GM23338 (cell line): ENCODE measurements at regions not wholly inside any gene's neighbourhood (a gene's known extent, or its start where the extent isn't known, plus 50 kb on each side); places are given as distances from the start of the nearest gene placed in this dataset.

Experiments used
- ATAC-seq: fragments of 200-7000 bp; cut with Tn5 transposase; 3 replicates; pipeline ENCODE4 v1.9.1; 2020
- DNase-seq: peaks from one replicate; pipeline ENCODE4 v3.0.0-alpha.2; 2015; ENCODE audit warnings: low spot score
- H2AFZ ChIP-seq: fragments of 200-600 bp; sonication (generic); 2 replicates; pipeline ENCODE4 v1.8.0; 2016; ENCODE audit warnings: antibody characterized with exemption, mild to moderate bottlenecking, moderate library complexity
- H3F3A ChIP-seq: fragments of 200-600 bp; sonication (generic); replicated peaks from 2 replicates; pipeline ENCODE4 v1.8.0; 2017; ENCODE audit warnings: antibody characterized with exemption, mixed run types, low read depth
- H3K27ac ChIP-seq: fragments of 200-600 bp; sonication (generic); 2 replicates; pipeline ENCODE4 v1.6.1; 2016; ENCODE audit warnings: low read depth
- H3K27me3 ChIP-seq: fragments of 200-600 bp; sonication (generic); 2 replicates; pipeline ENCODE4 v1.8.0; 2016; ENCODE audit warnings: mild to moderate bottlenecking, mixed run types, moderate library complexity; ENCODE audit not compliant: insufficient read depth
- H3K36me3 ChIP-seq: fragments of 200-600 bp; sonication (generic); 2 replicates; pipeline ENCODE4 v1.8.0; 2016; ENCODE audit warnings: mild to moderate bottlenecking; ENCODE audit not compliant: insufficient read depth
- H3K4me1 ChIP-seq: fragments of 200-600 bp; sonication (generic); 2 replicates; pipeline ENCODE4 v1.8.0; 2016; ENCODE audit warnings: mild to moderate bottlenecking, moderate library complexity; ENCODE audit not compliant: insufficient read depth
- H3K4me2 ChIP-seq: fragments of 200-600 bp; sonication (generic); 2 replicates; pipeline ENCODE4 v1.7.1; 2017; ENCODE audit warnings: mixed run types
- H3K4me3 ChIP-seq: fragments of 200-600 bp; sonication (generic); 2 replicates; pipeline ENCODE4 v1.6.1; 2016; ENCODE audit warnings: mixed run types
- H3K79me2 ChIP-seq: fragments of 200-600 bp; sonication (generic); replicated peaks from 2 replicates; pipeline ENCODE4 v1.8.0; 2017; ENCODE audit warnings: mild to moderate bottlenecking; ENCODE audit not compliant: insufficient read depth
- H3K9me2 ChIP-seq: fragments of 200-600 bp; sonication (generic); 2 replicates; pipeline ENCODE4 v1.8.0; 2017; ENCODE audit not compliant: insufficient read depth
- H4K20me1 ChIP-seq: fragments of 200-600 bp; sonication (generic); replicated peaks from 2 replicates; pipeline ENCODE4 v1.8.0; 2017; ENCODE audit warnings: mild to moderate bottlenecking; ENCODE audit not compliant: insufficient read depth
- H3K27ac Mint-ChIP-seq: 2 replicates; pipeline ENCODE4 v1.8.0; 2020; ENCODE audit warnings: inconsistent platforms, mild to moderate bottlenecking, moderate library complexity, mixed read lengths
- H3K27me3 Mint-ChIP-seq: 3 replicates; pipeline ENCODE4 v1.8.0; 2022; ENCODE audit warnings: low read depth, mild to moderate bottlenecking, moderate library complexity, mixed read lengths, inconsistent platforms; ENCODE audit not compliant: insufficient read depth, poor library complexity
- H3K36me3 Mint-ChIP-seq: 3 replicates; pipeline ENCODE4 v1.8.0; 2021; ENCODE audit warnings: low read depth, mild to moderate bottlenecking, inconsistent platforms, moderate library complexity, mixed read lengths
- H3K4me1 Mint-ChIP-seq: 3 replicates; pipeline ENCODE4 v1.8.0; 2020; ENCODE audit warnings: mild to moderate bottlenecking, inconsistent platforms, mixed read lengths
- H3K4me3 Mint-ChIP-seq: 3 replicates; pipeline ENCODE4 v1.8.0; 2021; ENCODE audit warnings: moderate library complexity, mild to moderate bottlenecking, inconsistent platforms, mixed read lengths
- H3K9me3 Mint-ChIP-seq: 3 replicates; pipeline ENCODE4 v1.8.0; 2020; ENCODE audit warnings: moderate library complexity, mild to moderate bottlenecking, inconsistent platforms, mixed read lengths
- CREB1 ChIP-seq: fragments of 250-450 bp; sonication (Bioruptor Pico); IDR thresholded peaks from 2 replicates; pipeline ENCODE4 v1.5.0; 2020; ENCODE audit warnings: low read depth, mild to moderate bottlenecking, moderate library complexity
- EZH2 ChIP-seq: fragments of 200-600 bp; sonication (generic); IDR thresholded peaks from one replicate; pipeline ENCODE4 v1.8.0; 2017; ENCODE audit warnings: antibody characterized with exemption, mild to moderate bottlenecking, low read depth; ENCODE audit not compliant: unreplicated experiment
- EZH2phosphoT487 ChIP-seq: fragments of 200-600 bp; sonication (generic); IDR thresholded peaks from one replicate; pipeline ENCODE4 v1.8.1; 2018; ENCODE audit warnings: antibody characterized with exemption; ENCODE audit not compliant: unreplicated experiment
- JUNB ChIP-seq: IDR thresholded peaks from one replicate; pipeline ENCODE4 v1.6.1; 2016; ENCODE audit warnings: antibody characterized with exemption; ENCODE audit not compliant: unreplicated experiment
- NANOG ChIP-seq: IDR thresholded peaks from 2 replicates; pipeline ENCODE4 v1.6.1; 2016; ENCODE audit warnings: antibody characterized with exemption, borderline replicate concordance
- POLR2AphosphoS5 ChIP-seq: IDR thresholded peaks from 2 replicates; pipeline ENCODE4 v1.6.1; 2016; ENCODE audit warnings: antibody characterized with exemption, low read depth
- STAT1 ChIP-seq: IDR thresholded peaks from one replicate; pipeline ENCODE4 v1.6.1; 2016; ENCODE audit warnings: antibody characterized with exemption; ENCODE audit not compliant: unreplicated experiment
- ZNF114 ChIP-seq: fragments of 250-450 bp; sonication (Bioruptor Pico); IDR thresholded peaks from 2 replicates; pipeline ENCODE4 v1.5.0; 2020; ENCODE audit warnings: mild to moderate bottlenecking, moderate library complexity
- ZNF331 ChIP-seq: fragments of 250-450 bp; sonication (Bioruptor Pico); IDR thresholded peaks from 2 replicates; pipeline ENCODE4 v1.5.0; 2020; ENCODE audit warnings: low read depth, mild to moderate bottlenecking, moderate library complexity
- TF ChIP-seq, protein P1 (sequence below): IDR thresholded peaks from one replicate; pipeline ENCODE4 v1.6.1; 2018; ENCODE audit warnings: antibody characterized with exemption; ENCODE audit not compliant: unreplicated experiment
- TF ChIP-seq, protein P2 (sequence below), 2 experiments: fragments of 200-600 bp in 1 of 2; sonication (generic) in 1 of 2; conservative IDR thresholded peaks; 2 replicates each; pipeline versions ENCODE4 v1.5.1 to v1.6.1; 2016 to 2017; ENCODE audit warnings: antibody characterized with exemption in 2 of 2, low read depth in 2 of 2, mild to moderate bottlenecking in 2 of 2, moderate library complexity in 1 of 2
- TF ChIP-seq, protein P3 (sequence below): IDR thresholded peaks from 2 replicates; pipeline ENCODE4 v1.6.1; 2016; ENCODE audit warnings: antibody characterized with exemption
- TF ChIP-seq, protein P4 (sequence below): fragments of 250-450 bp; sonication (Bioruptor Pico); IDR thresholded peaks from 2 replicates; pipeline ENCODE4 v1.5.0; 2020; ENCODE audit warnings: mild to moderate bottlenecking, moderate library complexity

DNA sequence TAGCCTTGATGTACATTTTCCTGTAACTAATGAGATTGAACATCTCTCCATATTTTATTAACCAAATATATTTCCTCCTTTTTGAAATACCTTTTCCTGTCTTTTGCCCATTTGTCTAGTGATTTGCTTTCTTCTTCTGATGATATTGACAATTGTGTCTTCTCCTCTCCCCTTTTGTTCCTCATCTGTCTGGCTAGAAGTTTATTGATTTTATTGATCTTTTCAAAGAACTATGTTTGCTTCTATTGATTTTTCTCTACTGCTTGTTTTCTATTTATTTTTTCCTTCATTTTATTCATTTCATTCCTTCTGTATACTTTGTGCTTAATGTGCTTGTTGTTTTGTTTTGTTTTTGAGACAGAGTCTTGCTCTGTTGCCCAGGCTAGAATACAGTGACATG is 181.4 kb upstream of the SMIM23 start:
- no peaks in the 10 kb centered on the region for H4K20me1 ChIP-seq
- Mint-ChIP-seq H3K27ac (no peak overlapping the region), H3K36me3 (peaks cover 6% of the 10 kb centered on the region; the same call in 2 of the 3 replicates), H3K4me1 (no peaks in the 10 kb centered on the region), H3K9me3 (peaks cover 33% of the 10 kb centered on the region), H3K4me3 (no peak overlapping the region), H3K27me3 (peaks cover 5% of the 10 kb centered on the region)
- TF ChIP-seq STAT1, result no peak
- TF ChIP-seq EZH2, result no peak
- TF ChIP-seq, protein P1, sequence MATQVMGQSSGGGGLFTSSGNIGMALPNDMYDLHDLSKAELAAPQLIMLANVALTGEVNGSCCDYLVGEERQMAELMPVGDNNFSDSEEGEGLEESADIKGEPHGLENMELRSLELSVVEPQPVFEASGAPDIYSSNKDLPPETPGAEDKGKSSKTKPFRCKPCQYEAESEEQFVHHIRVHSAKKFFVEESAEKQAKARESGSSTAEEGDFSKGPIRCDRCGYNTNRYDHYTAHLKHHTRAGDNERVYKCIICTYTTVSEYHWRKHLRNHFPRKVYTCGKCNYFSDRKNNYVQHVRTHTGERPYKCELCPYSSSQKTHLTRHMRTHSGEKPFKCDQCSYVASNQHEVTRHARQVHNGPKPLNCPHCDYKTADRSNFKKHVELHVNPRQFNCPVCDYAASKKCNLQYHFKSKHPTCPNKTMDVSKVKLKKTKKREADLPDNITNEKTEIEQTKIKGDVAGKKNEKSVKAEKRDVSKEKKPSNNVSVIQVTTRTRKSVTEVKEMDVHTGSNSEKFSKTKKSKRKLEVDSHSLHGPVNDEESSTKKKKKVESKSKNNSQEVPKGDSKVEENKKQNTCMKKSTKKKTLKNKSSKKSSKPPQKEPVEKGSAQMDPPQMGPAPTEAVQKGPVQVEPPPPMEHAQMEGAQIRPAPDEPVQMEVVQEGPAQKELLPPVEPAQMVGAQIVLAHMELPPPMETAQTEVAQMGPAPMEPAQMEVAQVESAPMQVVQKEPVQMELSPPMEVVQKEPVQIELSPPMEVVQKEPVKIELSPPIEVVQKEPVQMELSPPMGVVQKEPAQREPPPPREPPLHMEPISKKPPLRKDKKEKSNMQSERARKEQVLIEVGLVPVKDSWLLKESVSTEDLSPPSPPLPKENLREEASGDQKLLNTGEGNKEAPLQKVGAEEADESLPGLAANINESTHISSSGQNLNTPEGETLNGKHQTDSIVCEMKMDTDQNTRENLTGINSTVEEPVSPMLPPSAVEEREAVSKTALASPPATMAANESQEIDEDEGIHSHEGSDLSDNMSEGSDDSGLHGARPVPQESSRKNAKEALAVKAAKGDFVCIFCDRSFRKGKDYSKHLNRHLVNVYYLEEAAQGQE, result no peak
- TF ChIP-seq, protein P2, sequence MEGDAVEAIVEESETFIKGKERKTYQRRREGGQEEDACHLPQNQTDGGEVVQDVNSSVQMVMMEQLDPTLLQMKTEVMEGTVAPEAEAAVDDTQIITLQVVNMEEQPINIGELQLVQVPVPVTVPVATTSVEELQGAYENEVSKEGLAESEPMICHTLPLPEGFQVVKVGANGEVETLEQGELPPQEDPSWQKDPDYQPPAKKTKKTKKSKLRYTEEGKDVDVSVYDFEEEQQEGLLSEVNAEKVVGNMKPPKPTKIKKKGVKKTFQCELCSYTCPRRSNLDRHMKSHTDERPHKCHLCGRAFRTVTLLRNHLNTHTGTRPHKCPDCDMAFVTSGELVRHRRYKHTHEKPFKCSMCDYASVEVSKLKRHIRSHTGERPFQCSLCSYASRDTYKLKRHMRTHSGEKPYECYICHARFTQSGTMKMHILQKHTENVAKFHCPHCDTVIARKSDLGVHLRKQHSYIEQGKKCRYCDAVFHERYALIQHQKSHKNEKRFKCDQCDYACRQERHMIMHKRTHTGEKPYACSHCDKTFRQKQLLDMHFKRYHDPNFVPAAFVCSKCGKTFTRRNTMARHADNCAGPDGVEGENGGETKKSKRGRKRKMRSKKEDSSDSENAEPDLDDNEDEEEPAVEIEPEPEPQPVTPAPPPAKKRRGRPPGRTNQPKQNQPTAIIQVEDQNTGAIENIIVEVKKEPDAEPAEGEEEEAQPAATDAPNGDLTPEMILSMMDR (conservative IDR thresholded peaks at IDR 0.05; ENCODE audit: low read depth in 2 of 2), result no peak
- TF ChIP-seq POLR2AphosphoS5, result no peak
- TF ChIP-seq CREB1 (CRISPR knock-in tag), result no peak
- TF ChIP-seq JUNB, result no peak
- TF ChIP-seq, protein P3, sequence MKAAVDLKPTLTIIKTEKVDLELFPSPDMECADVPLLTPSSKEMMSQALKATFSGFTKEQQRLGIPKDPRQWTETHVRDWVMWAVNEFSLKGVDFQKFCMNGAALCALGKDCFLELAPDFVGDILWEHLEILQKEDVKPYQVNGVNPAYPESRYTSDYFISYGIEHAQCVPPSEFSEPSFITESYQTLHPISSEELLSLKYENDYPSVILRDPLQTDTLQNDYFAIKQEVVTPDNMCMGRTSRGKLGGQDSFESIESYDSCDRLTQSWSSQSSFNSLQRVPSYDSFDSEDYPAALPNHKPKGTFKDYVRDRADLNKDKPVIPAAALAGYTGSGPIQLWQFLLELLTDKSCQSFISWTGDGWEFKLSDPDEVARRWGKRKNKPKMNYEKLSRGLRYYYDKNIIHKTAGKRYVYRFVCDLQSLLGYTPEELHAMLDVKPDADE, result no peak
- no peak for TF ChIP-seq EZH2phosphoT487
- TF ChIP-seq, protein P4, sequence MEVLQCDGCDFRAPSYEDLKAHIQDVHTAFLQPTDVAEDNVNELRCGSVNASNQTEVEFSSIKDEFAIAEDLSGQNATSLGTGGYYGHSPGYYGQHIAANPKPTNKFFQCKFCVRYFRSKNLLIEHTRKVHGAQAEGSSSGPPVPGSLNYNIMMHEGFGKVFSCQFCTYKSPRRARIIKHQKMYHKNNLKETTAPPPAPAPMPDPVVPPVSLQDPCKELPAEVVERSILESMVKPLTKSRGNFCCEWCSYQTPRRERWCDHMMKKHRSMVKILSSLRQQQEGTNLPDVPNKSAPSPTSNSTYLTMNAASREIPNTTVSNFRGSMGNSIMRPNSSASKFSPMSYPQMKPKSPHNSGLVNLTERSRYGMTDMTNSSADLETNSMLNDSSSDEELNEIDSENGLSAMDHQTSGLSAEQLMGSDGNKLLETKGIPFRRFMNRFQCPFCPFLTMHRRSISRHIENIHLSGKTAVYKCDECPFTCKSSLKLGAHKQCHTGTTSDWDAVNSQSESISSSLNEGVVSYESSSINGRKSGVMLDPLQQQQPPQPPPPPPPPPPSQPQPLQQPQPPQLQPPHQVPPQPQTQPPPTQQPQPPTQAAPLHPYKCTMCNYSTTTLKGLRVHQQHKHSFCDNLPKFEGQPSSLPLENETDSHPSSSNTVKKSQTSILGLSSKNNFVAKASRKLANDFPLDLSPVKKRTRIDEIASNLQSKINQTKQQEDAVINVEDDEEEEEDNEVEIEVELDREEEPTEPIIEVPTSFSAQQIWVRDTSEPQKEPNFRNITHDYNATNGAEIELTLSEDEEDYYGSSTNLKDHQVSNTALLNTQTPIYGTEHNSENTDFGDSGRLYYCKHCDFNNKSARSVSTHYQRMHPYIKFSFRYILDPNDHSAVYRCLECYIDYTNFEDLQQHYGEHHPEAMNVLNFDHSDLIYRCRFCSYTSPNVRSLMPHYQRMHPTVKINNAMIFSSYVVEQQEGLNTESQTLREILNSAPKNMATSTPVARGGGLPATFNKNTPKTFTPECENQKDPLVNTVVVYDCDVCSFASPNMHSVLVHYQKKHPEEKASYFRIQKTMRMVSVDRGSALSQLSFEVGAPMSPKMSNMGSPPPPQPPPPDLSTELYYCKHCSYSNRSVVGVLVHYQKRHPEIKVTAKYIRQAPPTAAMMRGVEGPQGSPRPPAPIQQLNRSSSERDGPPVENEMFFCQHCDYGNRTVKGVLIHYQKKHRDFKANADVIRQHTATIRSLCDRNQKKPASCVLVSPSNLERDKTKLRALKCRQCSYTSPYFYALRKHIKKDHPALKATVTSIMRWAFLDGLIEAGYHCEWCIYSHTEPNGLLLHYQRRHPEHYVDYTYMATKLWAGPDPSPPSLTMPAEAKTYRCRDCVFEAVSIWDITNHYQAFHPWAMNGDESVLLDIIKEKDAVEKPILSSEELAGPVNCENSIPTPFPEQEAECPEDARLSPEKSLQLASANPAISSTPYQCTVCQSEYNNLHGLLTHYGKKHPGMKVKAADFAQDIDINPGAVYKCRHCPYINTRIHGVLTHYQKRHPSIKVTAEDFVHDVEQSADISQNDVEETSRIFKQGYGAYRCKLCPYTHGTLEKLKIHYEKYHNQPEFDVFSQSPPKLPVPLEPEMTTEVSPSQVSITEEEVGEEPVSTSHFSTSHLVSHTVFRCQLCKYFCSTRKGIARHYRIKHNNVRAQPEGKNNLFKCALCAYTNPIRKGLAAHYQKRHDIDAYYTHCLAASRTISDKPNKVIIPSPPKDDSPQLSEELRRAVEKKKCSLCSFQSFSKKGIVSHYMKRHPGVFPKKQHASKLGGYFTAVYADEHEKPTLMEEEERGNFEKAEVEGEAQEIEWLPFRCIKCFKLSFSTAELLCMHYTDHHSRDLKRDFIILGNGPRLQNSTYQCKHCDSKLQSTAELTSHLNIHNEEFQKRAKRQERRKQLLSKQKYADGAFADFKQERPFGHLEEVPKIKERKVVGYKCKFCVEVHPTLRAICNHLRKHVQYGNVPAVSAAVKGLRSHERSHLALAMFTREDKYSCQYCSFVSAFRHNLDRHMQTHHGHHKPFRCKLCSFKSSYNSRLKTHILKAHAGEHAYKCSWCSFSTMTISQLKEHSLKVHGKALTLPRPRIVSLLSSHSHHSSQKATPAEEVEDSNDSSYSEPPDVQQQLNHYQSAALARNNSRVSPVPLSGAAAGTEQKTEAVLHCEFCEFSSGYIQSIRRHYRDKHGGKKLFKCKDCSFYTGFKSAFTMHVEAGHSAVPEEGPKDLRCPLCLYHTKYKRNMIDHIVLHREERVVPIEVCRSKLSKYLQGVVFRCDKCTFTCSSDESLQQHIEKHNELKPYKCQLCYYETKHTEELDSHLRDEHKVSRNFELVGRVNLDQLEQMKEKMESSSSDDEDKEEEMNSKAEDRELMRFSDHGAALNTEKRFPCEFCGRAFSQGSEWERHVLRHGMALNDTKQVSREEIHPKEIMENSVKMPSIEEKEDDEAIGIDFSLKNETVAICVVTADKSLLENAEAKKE, result no peak
- no peak for TF ChIP-seq ZNF114 (CRISPR knock-in tag)
- no peak for TF ChIP-seq ZNF331 (CRISPR knock-in tag)
- TF ChIP-seq NANOG, result no peak
- H3K4me3 ChIP-seq, result no peak overlapping the region
- no peak overlapping the region for H3K27ac ChIP-seq
- ATAC-seq (no peak), DNase-seq (no peak)
- H3K9me2 ChIP-seq, result peaks cover 9% of the 10 kb centered on the region; the same call in 1 of the 2 replicates
- H3K4me2 ChIP-seq, result no peak overlapping the region
- H3K36me3 ChIP-seq, result no peaks in the 10 kb centered on the region
- H3K79me2 ChIP-seq, result no peaks in the 10 kb centered on the region
- H3K27me3 ChIP-seq, result no peaks in the 10 kb centered on the region
- no peaks in the 10 kb centered on the region for H3K4me1 ChIP-seq
- no peak overlapping the region for H2AFZ ChIP-seq
- H3F3A ChIP-seq, result no peaks in the 10 kb centered on the region
